Nephron (organoid): ENCODE measurements at regions not wholly inside any gene's neighbourhood (a gene's known extent, or its start where the extent isn't known, plus 50 kb on each side); places are given as distances from the start of the nearest gene placed in this dataset.

ENCODE experiments used
- H3K27ac Mint-ChIP-seq, 3 experiments: 2 replicates each; pipeline ENCODE4 v1.8.0; 2020; ENCODE audit warnings: mixed read lengths in 3 of 3, mild to moderate bottlenecking in 2 of 3, moderate library complexity in 1 of 3
- H3K27me3 Mint-ChIP-seq: 2 replicates; pipeline ENCODE4 v1.8.0; 2021; ENCODE audit warnings: low read depth, mild to moderate bottlenecking, moderate library complexity, mixed read lengths
- H3K36me3 Mint-ChIP-seq: 2 replicates; pipeline ENCODE4 v1.8.0; 2020; ENCODE audit warnings: low read depth, mixed read lengths
- H3K4me1 Mint-ChIP-seq: 2 replicates; pipeline ENCODE4 v1.8.0; 2020; ENCODE audit warnings: mixed read lengths
- H3K4me3 Mint-ChIP-seq, 3 experiments: 2 replicates each; pipeline ENCODE4 v1.8.0; 2020; ENCODE audit warnings: mild to moderate bottlenecking in 3 of 3, mixed read lengths in 3 of 3, moderate library complexity in 2 of 3
- H3K9me3 Mint-ChIP-seq: 2 replicates; pipeline ENCODE4 v1.8.0; 2020; ENCODE audit warnings: mixed read lengths
- CTCF ChIP-seq, 3 experiments: fragments of 200-600 bp; sonication (generic); IDR thresholded peaks; one replicate each; pipeline ENCODE4 v1.5.0; 2021; ENCODE audit warnings: antibody characterized with exemption in 3 of 3; ENCODE audit not compliant: unreplicated experiment in 3 of 3

GRCh38 chr1:59081795-59082194, 215.1 kb upstream of the FGGY start:
- peak overlapping the region in 1 of 3 experiments; percentile 34 for H3K27ac Mint-ChIP-seq
- peaks cover 41% of the 10 kb centered on the region for H3K4me1 Mint-ChIP-seq
- no peaks in the 10 kb centered on the region for H3K27me3 Mint-ChIP-seq
- H3K9me3 Mint-ChIP-seq = no peaks in the 10 kb centered on the region
- H3K4me3 Mint-ChIP-seq = no peak overlapping the region
- no peak for TF ChIP-seq CTCF (IDR thresholded peaks at IDR 0.05; ENCODE audit: unreplicated experiment in 3 of 3)
- no peaks in the 10 kb centered on the region for H3K36me3 Mint-ChIP-seq

GRCh38 chr1:59083946-59084865, 212.7 kb upstream of the FGGY start:
- peaks cover 20% of the 10 kb centered on the region for H3K4me1 Mint-ChIP-seq
- no peaks in the 10 kb centered on the region for H3K27me3 Mint-ChIP-seq

GRCh38 chr1:59085101-59085500, 211.8 kb upstream of the FGGY start:
- H3K4me1 Mint-ChIP-seq = peaks cover 11% of the 10 kb centered on the region
- peaks cover 5% of the 10 kb centered on the region for H3K9me3 Mint-ChIP-seq
- H3K4me3 Mint-ChIP-seq = no peak overlapping the region
- H3K36me3 Mint-ChIP-seq = no peaks in the 10 kb centered on the region
- H3K27me3 Mint-ChIP-seq = no peaks in the 10 kb centered on the region
- H3K27ac Mint-ChIP-seq = no peak overlapping the region
- TF ChIP-seq CTCF (IDR thresholded peaks at IDR 0.05; ENCODE audit: unreplicated experiment in 3 of 3) = no peak

More at GRCh38 chr1:59083946-59084865, 212.7 kb upstream of the FGGY start:
- TF ChIP-seq CTCF (IDR thresholded peaks at IDR 0.05; ENCODE audit: unreplicated experiment in 3 of 3) = no peak
- no peak overlapping the region for H3K4me3 Mint-ChIP-seq
- peak overlapping the region; percentile 65 to 74 (median 72) for H3K27ac Mint-ChIP-seq
- peaks cover 2% of the 10 kb centered on the region for H3K9me3 Mint-ChIP-seq
- H3K36me3 Mint-ChIP-seq = no peaks in the 10 kb centered on the region

GRCh38 chr1:59089036-59089798, 207.7 kb upstream of the FGGY start:
- H3K4me1 Mint-ChIP-seq = peaks cover 5% of the 10 kb centered on the region
- TF ChIP-seq CTCF (IDR thresholded peaks at IDR 0.05; ENCODE audit: unreplicated experiment in 3 of 3) = no peak
- no peak overlapping the region for H3K27ac Mint-ChIP-seq
- no peak overlapping the region for H3K4me3 Mint-ChIP-seq
- no peaks in the 10 kb centered on the region for H3K27me3 Mint-ChIP-seq
- H3K9me3 Mint-ChIP-seq = peaks cover 5% of the 10 kb centered on the region
- H3K36me3 Mint-ChIP-seq = no peaks in the 10 kb centered on the region

- no peaks in the 10 kb centered on the region for H3K27me3 Mint-ChIP-seq
- no peak overlapping the region for H3K4me3 Mint-ChIP-seq
- H3K9me3 Mint-ChIP-seq = peaks cover 5% of the 10 kb centered on the region
- no peak overlapping the region for H3K27ac Mint-ChIP-seq
- H3K4me1 Mint-ChIP-seq = no peaks in the 10 kb centered on the region
- no peak for TF ChIP-seq CTCF (IDR thresholded peaks at IDR 0.05; ENCODE audit: unreplicated experiment in 3 of 3)
- H3K36me3 Mint-ChIP-seq = no peaks in the 10 kb centered on the region
Observed at GRCh38 chr1:59089922-59090457, 206.9 kb upstream of the FGGY start.
